HepG2 (cell line): ENCODE measurements at regions not wholly inside any gene's neighbourhood (a gene's known extent, or its start where the extent isn't known, plus 50 kb on each side); places are given as distances from the start of the nearest gene placed in this dataset.

ENCODE experiments used
- ARID3A ChIP-seq: IDR thresholded peaks from 2 replicates; pipeline ENCODE4 v1.6.1; 2012; ENCODE audit warnings: low read depth, low read length, improper control_type of control experiment
- ASH2L ChIP-seq: fragments of 300-600, 200-600 bp; sonication (generic); IDR thresholded peaks from 2 replicates; pipeline ENCODE4 v1.7.0; 2017; ENCODE audit warnings: low read depth, mild to moderate bottlenecking, moderate library complexity, mixed read lengths, low read length; ENCODE audit not compliant: insufficient read length
- ATF1 ChIP-seq: IDR thresholded peaks from 2 replicates; pipeline ENCODE4 v1.6.1; 2016; ENCODE audit warnings: mild to moderate bottlenecking, control low read depth
- FOXA3 ChIP-seq: IDR thresholded peaks from 2 replicates; pipeline ENCODE4 v1.6.1; 2016; ENCODE audit warnings: missing genetic modification reagents, missing compliant biosample characterization
- HIC2 ChIP-seq: sonication (generic); formaldehyde crosslinking; IDR thresholded peaks from 2 replicates; pipeline ENCODE4 v1.9.0; 2022; ENCODE audit warnings: low read depth, missing genetic modification reagents
- HOXA3 ChIP-seq: sonication (generic); formaldehyde crosslinking; IDR thresholded peaks from 2 replicates; pipeline ENCODE4 v1.5.0; 2020; ENCODE audit warnings: missing genetic modification reagents
- KAT8 ChIP-seq: IDR thresholded peaks from 2 replicates; pipeline ENCODE4 v1.6.1; 2016; ENCODE audit warnings: missing genetic modification reagents, missing compliant biosample characterization
- KDM6A ChIP-seq: IDR thresholded peaks from 2 replicates; pipeline ENCODE4 v1.6.1; 2016; ENCODE audit warnings: low read depth
- MAZ ChIP-seq, 2 experiments: sonication (generic) in 1 of 2; formaldehyde crosslinking in 1 of 2; IDR thresholded peaks; 2 replicates each; pipeline versions ENCODE4 v1.5.0 to v1.6.1; 2012 to 2020; ENCODE audit warnings: low read depth in 2 of 2, mild to moderate bottlenecking in 2 of 2, borderline replicate concordance in 1 of 2, improper control_type of control experiment in 1 of 2, low read length in 1 of 2, missing genetic modification reagents in 1 of 2, moderate library complexity in 1 of 2
- NCOA2 ChIP-seq: sonication (generic); formaldehyde crosslinking; IDR thresholded peaks from 2 replicates; pipeline ENCODE4 v1.8.0; 2022; ENCODE audit warnings: inconsistent platforms
- NCOR1 ChIP-seq: fragments of 200-600 bp; sonication (generic); IDR thresholded peaks from 2 replicates; pipeline ENCODE4 v1.7.0; 2017; ENCODE audit warnings: antibody characterized with exemption, low read length, borderline replicate concordance
- NR2C2 ChIP-seq: sonication (generic); formaldehyde crosslinking; IDR thresholded peaks from 2 replicates; pipeline ENCODE4 v1.4.0; 2020; ENCODE audit warnings: missing genetic modification reagents, mild to moderate bottlenecking, moderate library complexity, borderline replicate concordance
- NR2F6 ChIP-seq, 2 experiments: IDR thresholded peaks; 2 replicates each; pipeline ENCODE4 v1.6.1; 2016; ENCODE audit warnings: antibody characterized with exemption in 1 of 2, mild to moderate bottlenecking in 1 of 2
- PAXIP1 ChIP-seq: sonication (generic); formaldehyde crosslinking; conservative IDR thresholded peaks from 2 replicates; pipeline ENCODE4 v1.4.0; 2020; ENCODE audit warnings: mild to moderate bottlenecking, missing genetic modification reagents, moderate library complexity
- PPARG ChIP-seq: conservative IDR thresholded peaks from 2 replicates; pipeline ENCODE4 v1.6.1; 2016; ENCODE audit warnings: missing biosample characterization, missing genetic modification reagents
- RARA ChIP-seq: IDR thresholded peaks from 2 replicates; pipeline ENCODE4 v1.6.1; 2016; ENCODE audit warnings: missing genetic modification reagents, missing compliant biosample characterization
- SOX6 ChIP-seq, 2 experiments: fragments of 450-650 bp in 1 of 2; sonication (generic) in 1 of 2; formaldehyde crosslinking in 1 of 2; IDR thresholded peaks; 2 replicates each; pipeline versions ENCODE4 v1.4.0 to v1.6.1; 2017 to 2020; ENCODE audit warnings: antibody characterized with exemption in 1 of 2, mild to moderate bottlenecking in 1 of 2, missing genetic modification reagents in 1 of 2
- ZNF18 ChIP-seq: sonication (generic); formaldehyde crosslinking; IDR thresholded peaks from 2 replicates; pipeline ENCODE4 v1.8.0; 2022; ENCODE audit warnings: mild to moderate bottlenecking, missing genetic modification reagents; ENCODE audit not compliant: insufficient replicate concordance
- ZNF616 ChIP-seq: sonication (generic); formaldehyde crosslinking; IDR thresholded peaks from 2 replicates; pipeline ENCODE4 v1.5.0; 2020; ENCODE audit warnings: low read depth, mild to moderate bottlenecking, missing genetic modification reagents
- ZNF737 ChIP-seq: sonication (generic); formaldehyde crosslinking; IDR thresholded peaks from 2 replicates; pipeline ENCODE4 v1.5.0; 2020; ENCODE audit warnings: missing genetic modification reagents, mild to moderate bottlenecking, borderline replicate concordance
- ZNF772 ChIP-seq: sonication (generic); formaldehyde crosslinking; IDR thresholded peaks from 2 replicates; pipeline ENCODE4 v1.5.0; 2020; ENCODE audit warnings: mild to moderate bottlenecking, missing genetic modification reagents

- TF ChIP-seq ZNF18 (CRISPR knock-in tag): no peak
- no peak for TF ChIP-seq ZNF737 (CRISPR knock-in tag)
- TF ChIP-seq KDM6A: 0 out of 2 replicates have a peak, but pooled peaks have one; percentile 45
- TF ChIP-seq ARID3A: peak; percentile 60; the same call in 1 of the 2 replicates
- TF ChIP-seq ATF1: peak; percentile 31; the same call in 1 of the 2 replicates
- peak; percentile 75 for TF ChIP-seq PAXIP1
- TF ChIP-seq HOXA3 (CRISPR knock-in tag): no peak
- 0 out of 2 replicates have a peak, but pooled peaks have one; percentile 15 for TF ChIP-seq NR2C2
- TF ChIP-seq PPARG: peak; percentile 51; the same call in 1 of the 2 replicates
- no peak for TF ChIP-seq ZNF616 (CRISPR knock-in tag)
- TF ChIP-seq SOX6 (IDR thresholded peaks at IDR 0.05): no peak
- TF ChIP-seq SOX6 (CRISPR knock-in tag; IDR thresholded peaks at IDR 0.05): peak; percentile 68; the same call in 1 of the 2 replicates
- peak; percentile 52; the same call in 1 of the 2 replicates for TF ChIP-seq NCOA2 (CRISPR knock-in tag)
- TF ChIP-seq ZNF772 (CRISPR knock-in tag): no peak
- TF ChIP-seq KAT8 (CRISPR knock-in tag): 0 out of 2 replicates have a peak, but pooled peaks have one; percentile 31
- no peak for TF ChIP-seq MAZ (IDR thresholded peaks at IDR 0.05; ENCODE audit: borderline replicate concordance, low read depth, low read length)
- no peak for TF ChIP-seq MAZ (CRISPR knock-in tag; IDR thresholded peaks at IDR 0.05; ENCODE audit: low read depth)
- peak; percentile 83 for TF ChIP-seq RARA (CRISPR knock-in tag)
- peak; percentile 88 for TF ChIP-seq ASH2L
- TF ChIP-seq NR2F6 (IDR thresholded peaks at IDR 0.05): peak; percentile 90
- peak; percentile 90 for TF ChIP-seq NR2F6 (CRISPR knock-in tag; IDR thresholded peaks at IDR 0.05)
- peak; percentile 80; the same call in 1 of the 2 replicates for TF ChIP-seq NCOR1
- no peak for TF ChIP-seq HIC2
- peak; percentile 62; the same call in 1 of the 2 replicates for TF ChIP-seq FOXA3 (CRISPR knock-in tag)
Measured at GRCh38 chr10:60704471-60704870, 73.8 kb upstream of the CDK1 start (continued).
